ACC112 (cell line): ENCODE measurements at regions not wholly inside any gene's neighbourhood (a gene's known extent, or its start where the extent isn't known, plus 50 kb on each side); places are given as distances from the start of the nearest gene placed in this dataset.
A peak's percentile ranks its signal among the peaks of the same experiment; 100 is the strongest.

Experiments used
- H2AFZ ChIP-seq: fragments of 200-600 bp; sonication (generic); one replicate; pipeline ENCODE4 v1.6.0; 2017; ENCODE audit warnings: antibody characterized with exemption, low read length; ENCODE audit not compliant: unreplicated experiment
- H3K27ac ChIP-seq: fragments of 200-600 bp; sonication (generic); 2 replicates; pipeline ENCODE4 v1.5.1; 2014; ENCODE audit warnings: low read depth, mild to moderate bottlenecking, antibody characterized with exemption, low read length, moderate library complexity
- H3K27me3 ChIP-seq: fragments of 200-600 bp; sonication (generic); 2 replicates; pipeline ENCODE4 v1.6.1; 2014; ENCODE audit warnings: mild to moderate bottlenecking, antibody characterized with exemption, low read length, moderate library complexity, mixed read lengths; ENCODE audit not compliant: insufficient read depth
- H3K36me3 ChIP-seq: fragments of 200-600 bp; sonication (generic); 2 replicates; pipeline ENCODE4 v1.6.1; 2016; ENCODE audit warnings: mild to moderate bottlenecking, antibody characterized with exemption, low read length, moderate library complexity, mixed read lengths; ENCODE audit not compliant: insufficient read depth
- H3K4me1 ChIP-seq: fragments of 200-600 bp; sonication (generic); one replicate; pipeline ENCODE4 v1.6.1; 2016; ENCODE audit warnings: low read length, mixed read lengths; ENCODE audit not compliant: insufficient read depth, unreplicated experiment, control insufficient read depth
- H3K4me3 ChIP-seq: fragments of 200-600 bp; sonication (generic); 2 replicates; pipeline ENCODE4 v1.5.1; 2014; ENCODE audit warnings: mild to moderate bottlenecking, low read depth, low read length
- H3K79me2 ChIP-seq: fragments of 200-600 bp; sonication (generic); one replicate; pipeline ENCODE4 v1.6.0; 2016; ENCODE audit warnings: low read length; ENCODE audit not compliant: control insufficient read depth, unreplicated experiment, insufficient read depth

- Histone ChIP-seq H3K79me2 (no peaks in the 10 kb centered on the region), H3K27ac (no peak overlapping the region), H3K27me3 (no peaks in the 10 kb centered on the region), H3K36me3 (no peaks in the 10 kb centered on the region), H2AFZ (no peak overlapping the region), H3K4me1 (no peaks in the 10 kb centered on the region), H3K4me3 (no peak overlapping the region)
Observed at GRCh38 chr4:45385306-45385705, 659.0 kb upstream of the GNPDA2 start.

DNA sequence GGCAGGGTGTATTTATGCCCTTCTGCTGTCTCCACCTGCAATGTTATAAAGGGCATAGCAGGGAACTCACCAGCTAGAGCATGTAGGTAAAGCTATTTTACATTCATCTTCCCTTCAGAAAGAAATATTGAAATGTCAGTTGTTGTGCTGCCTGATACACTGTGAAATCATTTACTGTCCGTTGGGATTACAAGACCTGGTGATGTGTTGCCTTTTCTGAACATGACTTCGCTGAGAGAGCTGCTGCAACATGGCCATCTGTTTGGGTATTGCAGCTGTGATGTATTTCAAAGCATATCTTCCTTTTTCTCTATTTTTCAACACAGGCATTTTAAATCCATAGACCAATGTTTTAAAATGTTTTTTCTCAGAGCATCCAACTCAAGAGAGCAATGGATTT lies 644.1 kb upstream of the GNPDA2 start:
- Histone ChIP-seq H3K27ac (no peak overlapping the region), H3K4me3 (no peak overlapping the region)

DNA sequence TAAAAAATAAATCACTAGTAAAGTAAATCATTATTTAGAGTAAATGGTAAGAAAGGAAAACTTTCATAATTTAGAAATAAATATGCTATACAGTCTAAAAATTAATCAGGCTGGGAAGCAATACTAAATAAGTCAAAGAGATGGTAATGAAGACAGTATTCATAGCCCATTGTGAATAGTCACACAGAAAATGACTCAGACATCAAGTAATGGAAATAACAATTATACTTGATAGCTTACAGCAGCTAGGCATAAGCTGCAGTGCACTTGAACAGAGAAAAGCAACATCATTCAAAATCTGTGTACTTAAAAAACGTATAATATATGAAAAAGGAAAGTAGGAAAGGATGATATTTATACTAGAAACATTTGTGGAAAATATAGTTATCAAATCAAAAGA lies 642.5 kb upstream of the GNPDA2 start:
- Histone ChIP-seq H3K27me3 (no peaks in the 10 kb centered on the region), H3K36me3 (no peaks in the 10 kb centered on the region), H3K4me3 (no peak overlapping the region), H3K27ac (no peak overlapping the region), H2AFZ (no peak overlapping the region), H3K79me2 (no peaks in the 10 kb centered on the region), H3K4me1 (no peaks in the 10 kb centered on the region)

More for the DNA sequence above, 644.1 kb upstream of the GNPDA2 start:
- H2AFZ ChIP-seq: no peak overlapping the region
- no peaks in the 10 kb centered on the region for H3K79me2 ChIP-seq
- no peaks in the 10 kb centered on the region for H3K27me3 ChIP-seq
- no peaks in the 10 kb centered on the region for H3K36me3 ChIP-seq
- H3K4me1 ChIP-seq: no peaks in the 10 kb centered on the region

DNA sequence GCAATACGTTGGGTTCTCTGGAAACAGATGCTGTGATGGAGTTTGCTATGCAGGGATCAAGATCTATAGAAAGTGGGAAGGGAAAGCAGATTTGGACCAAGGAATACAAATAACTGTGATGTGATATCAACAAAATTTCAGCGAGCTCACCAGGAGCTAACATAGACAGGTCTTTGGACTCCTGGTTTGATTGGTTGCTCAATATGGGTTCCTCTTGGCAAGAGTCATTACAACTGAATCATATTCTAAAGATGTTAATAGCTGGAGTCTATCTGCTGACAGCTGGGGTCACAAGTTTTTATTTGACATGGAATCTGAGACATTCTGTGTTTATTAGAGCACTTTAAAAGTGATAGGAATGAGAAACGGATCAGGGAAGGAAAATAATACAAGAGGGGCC lies 637.6 kb upstream of the GNPDA2 start:
- H3K27ac ChIP-seq: no peak overlapping the region
- H3K36me3 ChIP-seq: no peaks in the 10 kb centered on the region
- H3K27me3 ChIP-seq: no peaks in the 10 kb centered on the region
- H3K4me1 ChIP-seq: no peaks in the 10 kb centered on the region
- no peak overlapping the region for H2AFZ ChIP-seq
- H3K79me2 ChIP-seq: no peaks in the 10 kb centered on the region
- no peak overlapping the region for H3K4me3 ChIP-seq

DNA sequence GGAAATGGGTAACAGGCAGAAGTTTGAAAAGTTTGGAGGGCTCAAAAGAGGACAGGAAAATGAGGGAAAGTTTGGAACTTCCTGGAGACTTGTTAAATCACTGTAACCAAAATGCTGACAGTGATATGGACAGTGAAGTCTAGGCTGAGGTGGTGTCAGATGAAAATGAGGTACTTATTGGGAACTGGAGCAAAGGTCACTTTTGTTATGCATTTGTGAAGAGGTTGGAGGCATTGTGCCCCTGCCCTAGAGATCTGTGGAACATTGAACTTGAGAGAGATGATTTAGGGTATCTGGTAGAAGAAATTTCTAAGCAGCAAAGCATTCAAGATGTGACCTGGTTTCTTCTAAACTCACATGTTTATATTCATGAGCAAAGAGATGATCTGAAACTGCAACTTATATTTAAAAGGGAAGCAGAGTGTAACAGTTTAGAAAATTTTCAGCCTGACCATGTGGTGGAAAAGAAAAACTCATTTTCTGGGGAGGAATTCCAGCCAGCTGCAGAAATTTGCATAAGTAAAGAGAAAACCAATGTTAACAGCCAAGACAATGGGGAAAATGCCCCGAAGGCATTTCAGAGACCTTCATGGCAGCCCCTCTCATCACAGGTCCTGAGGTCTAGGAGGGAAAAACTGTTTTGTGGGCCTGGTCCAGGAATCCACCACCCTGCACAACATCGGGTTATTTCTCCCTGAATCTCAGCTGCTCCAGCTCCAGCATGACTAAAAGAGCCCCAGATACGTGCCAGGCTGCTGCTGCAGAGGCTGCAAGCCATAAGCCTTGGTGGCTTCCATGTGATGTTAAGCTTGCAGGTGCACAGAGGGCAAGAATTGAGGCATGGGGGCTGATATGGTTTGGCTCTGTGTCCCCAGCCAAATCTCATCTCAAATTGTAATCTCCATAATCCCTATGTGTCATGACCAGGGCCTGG lies 632.5 kb upstream of the GNPDA2 start:
- H3K27ac ChIP-seq: no peak overlapping the region
- no peaks in the 10 kb centered on the region for H3K27me3 ChIP-seq
- H2AFZ ChIP-seq: no peak overlapping the region

GRCh38 chr4:45353161-45353560 lies 626.8 kb upstream of the GNPDA2 start:
- Histone ChIP-seq H3K27me3 (no peaks in the 10 kb centered on the region), H3K36me3 (no peaks in the 10 kb centered on the region), H3K79me2 (no peaks in the 10 kb centered on the region), H3K27ac (no peak overlapping the region), H2AFZ (no peak overlapping the region), H3K4me3 (no peak overlapping the region), H3K4me1 (no peaks in the 10 kb centered on the region)

More for the DNA sequence above, 632.5 kb upstream of the GNPDA2 start:
- H3K79me2 ChIP-seq: no peaks in the 10 kb centered on the region
- H3K36me3 ChIP-seq: no peaks in the 10 kb centered on the region
- H3K4me1 ChIP-seq: no peaks in the 10 kb centered on the region
- no peak overlapping the region for H3K4me3 ChIP-seq

- Histone ChIP-seq H3K36me3 (no peaks in the 10 kb centered on the region), H3K27me3 (no peaks in the 10 kb centered on the region), H3K4me1 (no peaks in the 10 kb centered on the region), H3K4me3 (peak overlapping the region; percentile 47), H2AFZ (no peak overlapping the region), H3K27ac (no peak overlapping the region), H3K79me2 (no peaks in the 10 kb centered on the region)
Observed at GRCh38 chr4:45350438-45350837, 624.1 kb upstream of the GNPDA2 start.

DNA sequence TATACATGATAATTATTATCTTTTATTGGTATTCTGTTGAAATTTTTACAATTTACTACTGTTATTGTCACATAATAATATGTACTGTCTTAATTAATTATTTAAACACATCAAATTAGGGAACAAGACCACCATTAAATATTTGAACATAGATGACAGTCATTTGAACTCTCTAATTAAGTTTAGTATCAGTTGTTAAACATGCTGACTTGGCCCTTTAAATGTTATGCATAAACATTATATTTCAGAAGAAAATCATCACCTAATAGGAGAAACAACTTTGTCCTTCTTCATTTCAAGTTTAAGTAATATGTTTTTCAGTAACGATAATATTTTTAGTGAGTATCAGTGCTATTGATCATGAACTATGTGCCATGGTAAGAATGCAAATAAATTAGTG lies 623.5 kb upstream of the GNPDA2 start:
- Histone ChIP-seq H3K4me1 (no peaks in the 10 kb centered on the region), H3K79me2 (no peaks in the 10 kb centered on the region), H3K36me3 (no peaks in the 10 kb centered on the region), H3K27ac (no peak overlapping the region), H3K27me3 (no peaks in the 10 kb centered on the region), H2AFZ (no peak overlapping the region), H3K4me3 (no peak overlapping the region)

DNA sequence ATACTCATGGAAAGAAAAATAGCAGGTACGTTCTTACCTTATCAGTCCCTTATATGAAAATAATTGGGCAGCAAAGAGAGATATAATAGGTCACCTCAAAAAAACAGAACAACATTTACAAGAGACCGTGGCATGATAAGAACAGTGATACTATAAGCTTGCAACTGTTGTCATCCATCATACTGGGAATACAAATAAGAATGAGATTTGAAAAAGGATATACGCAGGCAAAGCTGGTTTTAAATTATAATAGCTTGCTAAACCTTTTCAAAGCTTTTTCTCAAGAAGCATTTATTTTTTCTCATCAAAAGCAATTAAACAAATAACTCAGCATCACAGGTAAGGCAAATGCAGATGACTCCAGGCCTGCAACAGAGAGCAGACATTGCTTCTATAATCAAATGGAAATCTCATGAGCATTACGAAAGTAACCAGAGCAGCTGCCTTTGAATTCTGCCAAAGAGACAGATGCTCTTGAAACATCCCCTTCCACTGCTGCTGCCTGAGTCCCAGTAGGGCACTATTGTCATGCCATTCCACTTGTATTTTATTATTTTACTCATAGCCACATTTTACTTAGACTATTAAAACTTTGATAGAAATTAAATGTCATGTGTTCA lies 620.6 kb upstream of the GNPDA2 start:
- no peaks in the 10 kb centered on the region for H3K4me1 ChIP-seq
- H2AFZ ChIP-seq: no peak overlapping the region
- H3K4me3 ChIP-seq: no peak overlapping the region
- H3K27me3 ChIP-seq: no peaks in the 10 kb centered on the region
- no peaks in the 10 kb centered on the region for H3K36me3 ChIP-seq
- no peak overlapping the region for H3K27ac ChIP-seq
- no peaks in the 10 kb centered on the region for H3K79me2 ChIP-seq

DNA sequence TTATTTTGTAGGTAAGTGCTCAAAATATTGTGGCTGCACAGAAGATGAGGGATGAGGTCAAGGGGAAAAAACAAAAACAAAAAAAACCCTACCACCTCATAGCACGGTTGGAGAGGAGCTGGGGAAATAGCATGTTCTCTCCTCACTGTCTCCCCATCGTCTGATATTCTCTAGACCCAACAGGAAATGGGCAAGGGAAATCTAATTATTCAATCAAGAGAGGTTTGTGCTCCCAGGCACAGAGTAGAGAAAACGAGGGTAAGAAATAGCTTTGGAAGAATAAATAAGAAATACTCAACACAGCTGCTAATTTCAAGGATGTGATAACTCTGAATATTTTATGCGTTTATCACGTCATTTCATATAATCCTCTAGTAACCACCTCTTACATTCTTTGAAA lies 619.2 kb upstream of the GNPDA2 start:
- Histone ChIP-seq H3K27me3 (no peaks in the 10 kb centered on the region), H3K4me3 (no peak overlapping the region), H3K4me1 (no peaks in the 10 kb centered on the region), H3K79me2 (no peaks in the 10 kb centered on the region), H2AFZ (no peak overlapping the region), H3K36me3 (no peaks in the 10 kb centered on the region), H3K27ac (no peak overlapping the region)

- Histone ChIP-seq H3K36me3 (no peaks in the 10 kb centered on the region), H3K4me3 (no peak overlapping the region), H3K4me1 (no peaks in the 10 kb centered on the region), H3K79me2 (no peaks in the 10 kb centered on the region), H3K27me3 (no peaks in the 10 kb centered on the region), H2AFZ (no peak overlapping the region), H3K27ac (no peak overlapping the region)
Observed at GRCh38 chr4:45331802-45332201, 605.4 kb upstream of the GNPDA2 start.
